ENCODE measurements at regions not wholly inside any gene's neighbourhood (a gene's known extent, or its start where the extent isn't known, plus 50 kb on each side); places are given as distances from the start of the nearest gene placed in this dataset.

DNA sequence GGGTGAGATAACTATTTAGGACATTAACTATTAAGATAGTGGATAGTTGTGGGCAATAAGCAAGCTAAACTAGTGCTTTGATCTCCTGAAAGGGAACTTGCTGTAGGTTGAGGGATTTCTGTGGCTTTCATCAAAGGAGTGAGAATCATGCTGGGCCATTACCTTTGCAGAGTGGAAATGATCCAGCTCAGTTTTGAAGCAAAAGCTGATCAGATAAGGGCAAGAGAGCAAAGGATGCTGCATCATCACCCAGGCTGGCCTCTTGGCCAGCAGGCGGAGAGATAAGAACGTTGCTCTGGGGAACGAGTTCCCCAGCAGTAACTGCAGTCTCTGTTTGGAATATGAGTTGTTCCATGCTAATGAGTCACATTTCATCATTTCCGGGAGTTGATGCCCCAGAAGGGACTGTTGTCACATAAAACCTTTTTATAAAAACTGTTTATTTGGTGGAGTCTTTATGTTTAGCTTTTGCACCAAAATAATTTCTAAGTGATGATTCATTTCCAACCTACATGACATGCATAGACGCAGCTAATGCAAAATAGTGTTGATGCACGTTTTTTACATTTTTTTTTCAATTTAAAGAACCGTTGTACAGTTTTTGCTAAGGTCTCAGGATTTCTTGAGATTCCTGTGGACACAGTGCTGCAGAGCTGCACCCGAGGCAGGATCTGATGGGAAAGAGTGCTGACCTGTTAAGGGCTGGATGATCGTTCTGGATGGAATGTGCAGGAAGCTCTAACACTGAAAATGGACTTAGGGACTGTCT, 99.3 kb downstream of the ACTBL2 start (continued):
- TF ChIP-seq ZNF239 (tag by site-specific recombination; IDR thresholded peaks at IDR 0.05) (no peak), ZNF843 (tag by site-specific recombination; IDR thresholded peaks at IDR 0.05) (no peak), SP7 (tag by site-specific recombination; IDR thresholded peaks at IDR 0.05) (no peak), ZSCAN30 (tag by site-specific recombination; IDR thresholded peaks at IDR 0.05) (no peak), ZNF677 (tag by site-specific recombination; IDR thresholded peaks at IDR 0.05) (no peak), RBAK (tag by site-specific recombination; IDR thresholded peaks at IDR 0.05) (no peak), KLF8 (tag by site-specific recombination; IDR thresholded peaks at IDR 0.05) (no peak), OSR2 (tag by site-specific recombination; IDR thresholded peaks at IDR 0.05) (no peak), HIC1 (tag by site-specific recombination; IDR thresholded peaks at IDR 0.05) (no peak), ZNF202 (tag by site-specific recombination; IDR thresholded peaks at IDR 0.05; ENCODE audit: borderline replicate concordance) (no peak), ZNF518A (tag by site-specific recombination; conservative IDR thresholded peaks at IDR 0.05; ENCODE audit: low read depth) (peak; percentile 40; the same call in 1 of the 2 replicates), ZNF449 (tag by site-specific recombination; IDR thresholded peaks at IDR 0.05) (no peak)
- TF ChIP-seq, protein P1, sequence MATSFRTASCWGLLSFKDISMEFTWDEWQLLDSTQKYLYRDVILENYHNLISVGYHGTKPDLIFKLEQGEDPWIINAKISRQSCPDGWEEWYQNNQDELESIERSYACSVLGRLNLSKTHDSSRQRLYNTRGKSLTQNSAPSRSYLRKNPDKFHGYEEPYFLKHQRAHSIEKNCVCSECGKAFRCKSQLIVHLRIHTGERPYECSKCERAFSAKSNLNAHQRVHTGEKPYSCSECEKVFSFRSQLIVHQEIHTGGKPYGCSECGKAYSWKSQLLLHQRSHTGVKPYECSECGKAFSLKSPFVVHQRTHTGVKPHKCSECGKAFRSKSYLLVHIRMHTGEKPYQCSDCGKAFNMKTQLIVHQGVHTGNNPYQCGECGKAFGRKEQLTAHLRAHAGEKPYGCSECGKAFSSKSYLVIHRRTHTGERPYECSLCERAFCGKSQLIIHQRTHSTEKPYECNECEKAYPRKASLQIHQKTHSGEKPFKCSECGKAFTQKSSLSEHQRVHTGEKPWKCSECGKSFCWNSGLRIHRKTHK (tag by site-specific recombination; IDR thresholded peaks at IDR 0.05), result no peak
- TF ChIP-seq, protein P2, sequence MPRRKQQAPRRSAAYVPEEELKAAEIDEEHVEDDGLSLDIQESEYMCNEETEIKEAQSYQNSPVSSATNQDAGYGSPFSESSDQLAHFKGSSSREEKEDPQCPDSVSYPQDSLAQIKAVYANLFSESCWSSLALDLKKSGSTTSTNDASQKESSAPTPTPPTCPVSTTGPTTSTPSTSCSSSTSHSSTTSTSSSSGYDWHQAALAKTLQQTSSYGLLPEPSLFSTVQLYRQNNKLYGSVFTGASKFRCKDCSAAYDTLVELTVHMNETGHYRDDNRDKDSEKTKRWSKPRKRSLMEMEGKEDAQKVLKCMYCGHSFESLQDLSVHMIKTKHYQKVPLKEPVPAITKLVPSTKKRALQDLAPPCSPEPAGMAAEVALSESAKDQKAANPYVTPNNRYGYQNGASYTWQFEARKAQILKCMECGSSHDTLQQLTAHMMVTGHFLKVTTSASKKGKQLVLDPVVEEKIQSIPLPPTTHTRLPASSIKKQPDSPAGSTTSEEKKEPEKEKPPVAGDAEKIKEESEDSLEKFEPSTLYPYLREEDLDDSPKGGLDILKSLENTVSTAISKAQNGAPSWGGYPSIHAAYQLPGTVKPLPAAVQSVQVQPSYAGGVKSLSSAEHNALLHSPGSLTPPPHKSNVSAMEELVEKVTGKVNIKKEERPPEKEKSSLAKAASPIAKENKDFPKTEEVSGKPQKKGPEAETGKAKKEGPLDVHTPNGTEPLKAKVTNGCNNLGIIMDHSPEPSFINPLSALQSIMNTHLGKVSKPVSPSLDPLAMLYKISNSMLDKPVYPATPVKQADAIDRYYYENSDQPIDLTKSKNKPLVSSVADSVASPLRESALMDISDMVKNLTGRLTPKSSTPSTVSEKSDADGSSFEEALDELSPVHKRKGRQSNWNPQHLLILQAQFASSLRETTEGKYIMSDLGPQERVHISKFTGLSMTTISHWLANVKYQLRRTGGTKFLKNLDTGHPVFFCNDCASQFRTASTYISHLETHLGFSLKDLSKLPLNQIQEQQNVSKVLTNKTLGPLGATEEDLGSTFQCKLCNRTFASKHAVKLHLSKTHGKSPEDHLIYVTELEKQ (tag by site-specific recombination; IDR thresholded peaks at IDR 0.05; ENCODE audit: borderline replicate concordance), result no peak
- TF ChIP-seq, protein P3, sequence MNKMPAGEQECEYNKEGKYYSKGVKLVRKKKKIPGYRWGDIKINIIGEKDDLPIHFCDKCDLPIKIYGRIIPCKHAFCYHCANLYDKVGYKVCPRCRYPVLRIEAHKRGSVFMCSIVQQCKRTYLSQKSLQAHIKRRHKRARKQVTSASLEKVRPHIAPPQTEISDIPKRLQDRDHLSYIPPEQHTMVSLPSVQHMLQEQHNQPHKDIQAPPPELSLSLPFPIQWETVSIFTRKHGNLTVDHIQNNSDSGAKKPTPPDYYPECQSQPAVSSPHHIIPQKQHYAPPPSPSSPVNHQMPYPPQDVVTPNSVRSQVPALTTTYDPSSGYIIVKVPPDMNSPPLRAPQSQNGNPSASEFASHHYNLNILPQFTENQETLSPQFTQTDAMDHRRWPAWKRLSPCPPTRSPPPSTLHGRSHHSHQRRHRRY (tag by site-specific recombination; IDR thresholded peaks at IDR 0.05), result no peak
- TF ChIP-seq, protein P4, sequence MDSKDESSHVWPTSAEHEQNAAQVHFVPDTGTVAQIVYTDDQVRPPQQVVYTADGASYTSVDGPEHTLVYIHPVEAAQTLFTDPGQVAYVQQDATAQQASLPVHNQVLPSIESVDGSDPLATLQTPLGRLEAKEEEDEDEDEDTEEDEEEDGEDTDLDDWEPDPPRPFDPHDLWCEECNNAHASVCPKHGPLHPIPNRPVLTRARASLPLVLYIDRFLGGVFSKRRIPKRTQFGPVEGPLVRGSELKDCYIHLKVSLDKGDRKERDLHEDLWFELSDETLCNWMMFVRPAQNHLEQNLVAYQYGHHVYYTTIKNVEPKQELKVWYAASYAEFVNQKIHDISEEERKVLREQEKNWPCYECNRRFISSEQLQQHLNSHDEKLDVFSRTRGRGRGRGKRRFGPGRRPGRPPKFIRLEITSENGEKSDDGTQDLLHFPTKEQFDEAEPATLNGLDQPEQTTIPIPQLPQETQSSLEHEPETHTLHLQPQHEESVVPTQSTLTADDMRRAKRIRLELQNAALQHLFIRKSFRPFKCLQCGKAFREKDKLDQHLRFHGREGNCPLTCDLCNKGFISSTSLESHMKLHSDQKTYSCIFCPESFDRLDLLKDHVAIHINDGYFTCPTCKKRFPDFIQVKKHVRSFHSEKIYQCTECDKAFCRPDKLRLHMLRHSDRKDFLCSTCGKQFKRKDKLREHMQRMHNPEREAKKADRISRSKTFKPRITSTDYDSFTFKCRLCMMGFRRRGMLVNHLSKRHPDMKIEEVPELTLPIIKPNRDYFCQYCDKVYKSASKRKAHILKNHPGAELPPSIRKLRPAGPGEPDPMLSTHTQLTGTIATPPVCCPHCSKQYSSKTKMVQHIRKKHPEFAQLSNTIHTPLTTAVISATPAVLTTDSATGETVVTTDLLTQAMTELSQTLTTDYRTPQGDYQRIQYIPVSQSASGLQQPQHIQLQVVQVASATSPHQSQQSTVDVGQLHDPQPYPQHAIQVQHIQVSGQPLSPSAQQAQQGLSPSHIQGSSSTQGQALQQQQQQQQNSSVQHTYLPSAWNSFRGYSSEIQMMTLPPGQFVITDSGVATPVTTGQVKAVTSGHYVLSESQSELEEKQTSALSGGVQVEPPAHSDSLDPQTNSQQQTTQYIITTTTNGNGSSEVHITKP (tag by site-specific recombination; IDR thresholded peaks at IDR 0.05), result 0 out of 2 replicates have a peak, but pooled peaks have one; percentile 6
